Astrocyte of the hippocampus (primary cell): ENCODE measurements at regions not wholly inside any gene's neighbourhood (a gene's known extent, or its start where the extent isn't known, plus 50 kb on each side); places are given as distances from the start of the nearest gene placed in this dataset.

Source experiments
- DNase-seq: peaks from one replicate; pipeline ENCODE4 v3.0.0; 2011; ENCODE audit warnings: low read depth, low spot score

- peak; percentile 80 for DNase-seq
Measured at GRCh38 chr1:213374369-213374768, 323.3 kb downstream of the RPS6KC1 start.

- DNase-seq: no peak
Measured at GRCh38 chr1:213375002-213375401, 324.0 kb downstream of the RPS6KC1 start.

GRCh38 chr1:213376862-213377372 is 325.9 kb downstream of the RPS6KC1 start:
- DNase-seq: peak; percentile 47

- no peak for DNase-seq
Measured at GRCh38 chr1:213380865-213381264, 329.8 kb downstream of the RPS6KC1 start.

- peak; percentile 59 for DNase-seq
Measured at GRCh38 chr1:213381572-213382084, 330.6 kb downstream of the RPS6KC1 start.

- DNase-seq: no peak
Measured at GRCh38 chr1:213383465-213383864, 332.4 kb downstream of the RPS6KC1 start.

GRCh38 chr1:213385201-213385600 is 334.2 kb downstream of the RPS6KC1 start:
- no peak for DNase-seq

- no peak for DNase-seq
Measured at GRCh38 chr1:213385806-213386324, 334.8 kb downstream of the RPS6KC1 start.

GRCh38 chr1:213387380-213388015 is 336.5 kb downstream of the RPS6KC1 start:
- DNase-seq: no peak

GRCh38 chr1:213388199-213388598 is 337.2 kb downstream of the RPS6KC1 start:
- DNase-seq: no peak

- peak; percentile 59 for DNase-seq
Measured at GRCh38 chr1:213389061-213389581, 338.1 kb downstream of the RPS6KC1 start.

GRCh38 chr1:213391445-213391844 is 340.4 kb downstream of the RPS6KC1 start:
- no peak for DNase-seq

GRCh38 chr1:213393860-213394259 is 342.8 kb downstream of the RPS6KC1 start:
- no peak for DNase-seq

- DNase-seq: no peak
Measured at GRCh38 chr1:213394837-213395236, 343.8 kb downstream of the RPS6KC1 start.

GRCh38 chr1:213397638-213398037 is 346.6 kb downstream of the RPS6KC1 start:
- no peak for DNase-seq

GRCh38 chr1:213399695-213400094 is 348.7 kb downstream of the RPS6KC1 start:
- DNase-seq: peak; percentile 55

- peak; percentile 40 for DNase-seq
Measured at GRCh38 chr1:213409208-213409631, 358.2 kb downstream of the RPS6KC1 start.

- peak; percentile 34 for DNase-seq
Measured at GRCh38 chr1:213409971-213410370, 358.9 kb downstream of the RPS6KC1 start.

- no peak for DNase-seq
Measured at GRCh38 chr1:213414346-213414745, 363.3 kb downstream of the RPS6KC1 start.

GRCh38 chr1:213414911-213415310 is 363.9 kb downstream of the RPS6KC1 start:
- no peak for DNase-seq

- DNase-seq: peak; percentile 14
Measured at GRCh38 chr1:213415691-213416380, 364.8 kb downstream of the RPS6KC1 start.

- DNase-seq: no peak
Measured at GRCh38 chr1:213416461-213417224, 365.6 kb downstream of the RPS6KC1 start.
